SK-N-SH treated with all-trans-retinoic acid at 6 μM for 48 hours (cell line): ENCODE measurements at regions not wholly inside any gene's neighbourhood (a gene's known extent, or its start where the extent isn't known, plus 50 kb on each side); places are given as distances from the start of the nearest gene placed in this dataset.

Experiments used
- ARNTL ChIP-seq: fragments of 450-650 bp; formaldehyde crosslinking; IDR thresholded peaks from 2 replicates; pipeline ENCODE4 v1.5.0; 2020; ENCODE audit warnings: low read depth, mild to moderate bottlenecking, moderate library complexity, borderline replicate concordance
- CSDC2 ChIP-seq: fragments of 250-450 bp; sonication (Bioruptor Pico); IDR thresholded peaks from 2 replicates; pipeline ENCODE4 v1.5.0; 2020; ENCODE audit warnings: mild to moderate bottlenecking, moderate library complexity
- ESRRG ChIP-seq: fragments of 250-450 bp; sonication (Bioruptor Pico); IDR thresholded peaks from 2 replicates; pipeline ENCODE4 v1.6.1; 2021; ENCODE audit warnings: mild to moderate bottlenecking
- GLIS3 ChIP-seq: fragments of 250-450 bp; sonication (Bioruptor Pico); IDR thresholded peaks from 2 replicates; pipeline ENCODE4 v1.5.0; 2020; ENCODE audit warnings: mild to moderate bottlenecking, moderate library complexity
- OSR1 ChIP-seq: fragments of 250-450 bp; sonication (Bioruptor Pico); IDR thresholded peaks from 2 replicates; pipeline ENCODE4 v1.8.0; 2022; ENCODE audit warnings: moderate library complexity, mild to moderate bottlenecking, inconsistent platforms
- TF ChIP-seq, protein P1 (sequence below): fragments of 250-450 bp; sonication (Bioruptor Pico); IDR thresholded peaks from 2 replicates; pipeline ENCODE4 v1.5.1; 2020; ENCODE audit warnings: low read depth, mild to moderate bottlenecking, moderate library complexity

DNA sequence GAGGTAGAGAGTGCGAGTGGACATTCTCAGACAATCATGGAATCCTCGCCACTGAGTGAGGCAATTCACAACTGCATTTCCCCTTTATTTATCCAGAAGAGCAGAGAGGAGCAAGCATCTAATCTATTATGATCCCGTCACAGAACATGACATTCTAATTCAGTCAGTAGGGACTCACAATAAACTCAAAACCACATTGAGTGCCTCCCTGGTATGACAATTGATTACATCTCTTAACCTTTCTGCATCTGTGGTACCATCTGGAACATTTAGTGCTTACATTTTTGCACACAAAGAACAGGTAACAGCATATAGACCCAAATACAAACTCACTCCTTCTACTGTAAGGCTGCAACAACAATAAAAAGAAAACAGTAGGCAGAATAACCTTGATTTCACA is 517.2 kb downstream of the GBE1 start:
- TF ChIP-seq ARNTL (no peak), CSDC2 (CRISPR knock-in tag) (no peak), GLIS3 (CRISPR knock-in tag) (no peak), OSR1 (CRISPR knock-in tag) (no peak), ESRRG (no peak)
- TF ChIP-seq, protein P1, sequence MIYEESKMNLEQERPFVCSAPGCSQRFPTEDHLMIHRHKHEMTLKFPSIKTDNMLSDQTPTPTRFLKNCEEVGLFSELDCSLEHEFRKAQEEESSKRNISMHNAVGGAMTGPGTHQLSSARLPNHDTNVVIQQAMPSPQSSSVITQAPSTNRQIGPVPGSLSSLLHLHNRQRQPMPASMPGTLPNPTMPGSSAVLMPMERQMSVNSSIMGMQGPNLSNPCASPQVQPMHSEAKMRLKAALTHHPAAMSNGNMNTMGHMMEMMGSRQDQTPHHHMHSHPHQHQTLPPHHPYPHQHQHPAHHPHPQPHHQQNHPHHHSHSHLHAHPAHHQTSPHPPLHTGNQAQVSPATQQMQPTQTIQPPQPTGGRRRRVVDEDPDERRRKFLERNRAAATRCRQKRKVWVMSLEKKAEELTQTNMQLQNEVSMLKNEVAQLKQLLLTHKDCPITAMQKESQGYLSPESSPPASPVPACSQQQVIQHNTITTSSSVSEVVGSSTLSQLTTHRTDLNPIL = no peak
